GM12864 (cell line): ENCODE measurements at regions not wholly inside any gene's neighbourhood (a gene's known extent, or its start where the extent isn't known, plus 50 kb on each side); places are given as distances from the start of the nearest gene placed in this dataset.
"Not testable (repeated sequence)": the region's sequence is repeated elsewhere in the genome, so short reads cannot be mapped to it uniquely, and the experiment has no call there.

ENCODE experiments used
- DNase-seq: peaks from one replicate; pipeline ENCODE4 v3.0.0-alpha.2; 2011; ENCODE audit warnings: low read depth
- H3K4me3 ChIP-seq: 2 replicates; pipeline ENCODE4 v1.5.1; 2011; ENCODE audit warnings: mild to moderate bottlenecking, low read depth, low read length, control low read depth
- TF ChIP-seq, protein P1 (sequence below): IDR thresholded peaks from 2 replicates; pipeline ENCODE4 v1.5.1; 2011; ENCODE audit warnings: low read depth, mild to moderate bottlenecking, moderate library complexity, low read length, control low read depth, inconsistent platforms; ENCODE audit errors: missing control alignments

DNA sequence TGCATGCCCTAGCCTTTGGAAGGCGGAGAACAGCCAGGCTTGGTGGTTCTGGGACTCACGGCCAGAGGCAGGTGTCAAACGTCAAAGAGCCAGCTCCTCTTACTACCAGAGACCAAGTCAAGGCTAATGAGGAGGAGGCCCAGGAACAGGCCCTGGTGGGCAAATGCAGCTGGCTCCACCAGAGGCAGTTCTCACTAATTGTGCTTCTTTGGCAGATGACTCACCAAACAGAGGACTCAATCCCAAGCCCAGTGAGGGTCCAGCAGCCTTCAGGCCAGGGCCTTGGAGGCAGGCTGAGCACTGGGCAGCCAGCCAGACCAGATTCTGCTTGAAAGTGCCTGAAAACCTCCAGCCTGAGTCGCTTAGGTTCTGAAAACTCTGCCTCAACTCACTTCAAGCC lies 336.5 kb upstream of the CDH5 start:
- DNase-seq, result no peak
- H3K4me3 ChIP-seq, result no peak overlapping the region
- TF ChIP-seq, protein P1, sequence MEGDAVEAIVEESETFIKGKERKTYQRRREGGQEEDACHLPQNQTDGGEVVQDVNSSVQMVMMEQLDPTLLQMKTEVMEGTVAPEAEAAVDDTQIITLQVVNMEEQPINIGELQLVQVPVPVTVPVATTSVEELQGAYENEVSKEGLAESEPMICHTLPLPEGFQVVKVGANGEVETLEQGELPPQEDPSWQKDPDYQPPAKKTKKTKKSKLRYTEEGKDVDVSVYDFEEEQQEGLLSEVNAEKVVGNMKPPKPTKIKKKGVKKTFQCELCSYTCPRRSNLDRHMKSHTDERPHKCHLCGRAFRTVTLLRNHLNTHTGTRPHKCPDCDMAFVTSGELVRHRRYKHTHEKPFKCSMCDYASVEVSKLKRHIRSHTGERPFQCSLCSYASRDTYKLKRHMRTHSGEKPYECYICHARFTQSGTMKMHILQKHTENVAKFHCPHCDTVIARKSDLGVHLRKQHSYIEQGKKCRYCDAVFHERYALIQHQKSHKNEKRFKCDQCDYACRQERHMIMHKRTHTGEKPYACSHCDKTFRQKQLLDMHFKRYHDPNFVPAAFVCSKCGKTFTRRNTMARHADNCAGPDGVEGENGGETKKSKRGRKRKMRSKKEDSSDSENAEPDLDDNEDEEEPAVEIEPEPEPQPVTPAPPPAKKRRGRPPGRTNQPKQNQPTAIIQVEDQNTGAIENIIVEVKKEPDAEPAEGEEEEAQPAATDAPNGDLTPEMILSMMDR, result no peak

DNA sequence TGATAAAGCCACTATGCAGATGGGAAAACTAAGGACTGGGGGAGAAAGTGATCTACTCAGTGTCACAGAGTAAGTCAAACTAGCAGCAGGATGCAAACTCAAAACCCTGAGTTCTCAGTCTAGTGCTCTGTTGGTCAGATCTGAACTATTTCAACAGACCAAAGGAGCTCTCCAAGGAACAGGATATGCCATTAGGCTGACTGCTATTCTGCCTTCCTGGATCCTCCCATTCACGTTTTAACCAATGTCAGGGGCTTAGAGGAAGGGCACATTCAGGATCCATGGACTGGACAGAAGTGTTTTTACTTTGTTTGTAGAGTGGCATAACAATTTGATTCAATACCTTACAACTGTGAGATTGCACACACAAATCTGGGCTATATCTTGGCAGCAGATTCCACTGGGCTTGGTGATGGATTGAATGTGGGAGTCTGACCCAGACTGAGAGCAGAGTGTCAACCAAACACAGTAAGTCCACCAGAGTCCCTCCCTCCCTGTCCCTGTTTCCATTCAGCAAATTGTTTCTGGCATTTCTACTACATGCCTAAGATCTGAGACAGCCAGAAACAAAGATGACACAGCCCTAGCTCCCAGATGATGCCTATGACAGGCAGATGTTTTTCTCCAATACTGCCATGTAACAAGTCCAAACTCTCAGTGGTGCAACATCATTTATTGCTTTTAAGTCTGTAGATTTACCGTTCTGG lies 337.8 kb upstream of the CDH5 start:
- TF ChIP-seq, protein P1, result no peak
- DNase-seq, result no peak
- H3K4me3 ChIP-seq, result no peak overlapping the region

DNA sequence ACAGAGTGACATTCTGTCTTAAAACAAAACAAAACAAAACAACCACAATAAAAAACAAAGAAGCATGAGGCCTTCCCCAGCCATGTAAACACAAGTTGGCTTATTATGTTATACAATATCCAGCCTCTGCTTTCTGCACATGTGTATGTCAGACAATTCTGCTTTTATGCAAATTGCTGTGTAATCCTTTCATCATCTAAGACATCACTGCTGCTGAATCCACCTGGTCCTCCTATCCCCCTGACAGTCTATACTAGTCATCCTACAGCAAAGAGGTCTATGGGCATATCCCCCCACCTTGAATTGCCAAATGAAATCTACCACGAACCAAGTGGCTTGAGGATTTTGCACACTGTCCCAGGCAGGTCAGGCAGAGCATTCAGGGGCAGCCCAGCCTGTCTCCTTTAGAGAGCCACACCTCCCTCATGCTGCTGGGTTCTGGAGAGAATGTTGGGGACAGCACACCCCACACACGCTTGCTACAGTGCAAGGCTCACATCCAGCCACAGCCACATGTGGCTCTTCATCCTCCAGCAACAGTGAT lies 339.6 kb upstream of the CDH5 start:
- TF ChIP-seq, protein P1, result no peak
- no peak for DNase-seq
- H3K4me3 ChIP-seq, result no peak overlapping the region

DNA sequence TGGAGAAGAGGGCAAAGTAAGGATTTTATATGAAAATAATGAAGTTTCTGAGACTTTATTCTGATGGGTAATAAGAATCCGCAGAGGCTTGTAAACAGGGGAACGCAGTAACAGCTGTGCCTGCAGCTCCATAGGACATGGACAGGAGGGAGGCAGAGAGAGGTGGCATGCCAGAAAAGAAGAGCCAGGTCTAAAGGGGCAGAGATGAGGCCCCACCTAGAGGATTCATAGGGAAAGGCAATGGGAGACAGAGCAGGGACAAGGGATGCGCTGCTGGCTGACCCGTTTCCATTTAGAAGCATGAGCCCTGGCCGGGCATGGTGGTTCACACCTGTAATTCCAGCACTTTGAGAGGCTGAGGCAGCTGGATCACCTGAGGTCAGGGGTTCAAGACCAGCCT lies 340.3 kb upstream of the CDH5 start:
- TF ChIP-seq, protein P1, result no peak
- no peak overlapping the region for H3K4me3 ChIP-seq
- DNase-seq, result no peak

DNA sequence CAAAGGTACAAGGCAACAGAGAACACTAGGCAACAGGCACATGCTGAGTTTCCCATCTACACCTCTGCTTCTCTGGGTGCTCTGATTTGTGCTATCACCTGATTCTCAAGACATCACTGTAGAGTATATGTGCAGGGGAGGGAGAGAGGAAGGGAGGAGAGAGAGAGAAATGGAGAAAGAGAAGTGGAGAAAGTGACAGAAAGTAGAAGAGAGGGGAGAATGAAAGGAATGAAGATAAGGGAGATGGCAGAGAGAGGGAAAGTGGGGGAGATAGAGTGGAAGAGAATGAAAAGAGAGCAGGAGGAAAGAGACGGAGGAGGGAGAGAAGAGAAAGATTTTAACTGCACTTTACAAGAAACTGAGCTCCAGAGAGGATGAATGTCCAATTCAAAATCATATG lies 340.7 kb upstream of the CDH5 start:
- no peak for DNase-seq
- H3K4me3 ChIP-seq, result no peak overlapping the region
- TF ChIP-seq, protein P1, result no peak

DNA sequence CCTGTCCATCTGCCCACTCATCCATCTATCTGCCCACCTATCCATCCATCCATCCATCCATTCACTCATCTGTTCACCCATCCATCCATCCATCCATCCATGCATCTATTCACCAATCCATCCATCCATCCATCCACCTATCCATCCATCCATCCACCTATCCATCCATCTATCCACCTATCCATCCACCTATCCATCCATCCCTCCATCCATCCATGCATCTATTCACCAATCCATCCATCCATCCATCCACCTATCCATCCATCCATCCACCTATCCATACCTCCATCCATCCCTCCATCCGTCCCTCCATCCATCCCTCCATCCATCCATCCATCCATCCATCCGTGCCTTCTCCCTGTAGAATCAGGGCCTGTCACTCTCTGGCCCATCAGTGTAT lies 341.9 kb upstream of the CDH5 start:
- DNase-seq, H3K4me3 ChIP-seq: not testable (repeated sequence)

DNA sequence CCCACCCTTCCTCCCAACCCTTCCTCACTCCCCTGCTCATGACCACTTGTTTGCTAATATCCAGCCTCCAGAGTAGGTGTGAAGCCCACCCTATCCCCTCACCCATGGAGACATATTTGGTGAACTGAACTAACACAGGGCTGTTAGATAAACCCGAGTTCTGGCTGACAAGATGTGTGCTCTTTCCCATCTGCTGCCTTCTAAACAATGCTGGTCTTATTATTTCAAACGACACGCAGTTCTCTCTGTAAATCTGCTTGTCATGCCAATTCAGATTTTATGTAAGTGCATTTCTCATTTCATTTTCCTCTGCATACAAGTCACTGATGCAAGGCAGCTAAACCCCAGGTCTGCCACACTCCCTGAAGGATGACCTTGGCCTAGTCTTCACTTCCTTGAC lies 343.0 kb upstream of the CDH5 start:
- TF ChIP-seq, protein P1, result no peak
- H3K4me3 ChIP-seq, result no peak overlapping the region
- DNase-seq, result no peak
